ENCODE measurements at regions not wholly inside any gene's neighbourhood (a gene's known extent, or its start where the extent isn't known, plus 50 kb on each side); places are given as distances from the start of the nearest gene placed in this dataset.

GRCh38 chr15:72994534-72995177 lies 57.6 kb upstream of the NEO1 start:
- Histone ChIP-seq H2AFZ (ENCODE audit: insufficient read depth, low read depth, low read length, poor library complexity, severe bottlenecking) (no peak overlapping the region), H3K4me2 (replicated peaks; ENCODE audit: extremely low read depth, low read length, poor library complexity, severe bottlenecking) (no peak overlapping the region), H4K20me1 (ENCODE audit: insufficient read depth, low read length) (no peaks in the 10 kb centered on the region), H3K36me3 (replicated peaks in 1 of 2; ENCODE audit: control insufficient read depth in 1 of 2, insufficient read depth in 2 of 2, low read length in 2 of 2) (no peaks in the 10 kb centered on the region), H3K4me3 (replicated peaks in 1 of 3; ENCODE audit: low read depth in 2 of 3, low read length in 3 of 3) (no peak overlapping the region), H3K79me2 (ENCODE audit: insufficient read depth, low read length) (no peaks in the 10 kb centered on the region), H3K9ac (ENCODE audit: insufficient read depth, low read length, poor library complexity, severe bottlenecking) (no peak overlapping the region), H3K27ac (ENCODE audit: low read depth in 1 of 2, low read length in 2 of 2) (no peak overlapping the region), H3K27me3 (ENCODE audit: control insufficient read depth in 2 of 2, insufficient read depth in 2 of 2, low read length in 2 of 2) (peaks cover 0 to 4% of the 10 kb centered on the region in 2 donors), H3K9me3 (replicated peaks in 1 of 2; ENCODE audit: control insufficient read depth in 1 of 2, insufficient read depth in 1 of 2, low read length in 2 of 2) (no peaks in the 10 kb centered on the region), H3K4me1 (ENCODE audit: control insufficient read depth in 1 of 2, insufficient read depth in 2 of 2, low read length in 2 of 2) (no peaks in the 10 kb centered on the region)
- Mint-ChIP-seq H3K4me3 (no peak overlapping the region), H3K36me3 (no peaks in the 10 kb centered on the region), H3K27me3 (ENCODE audit: low read depth in 3 of 3) (peaks cover 8 to 18% (median 16%) of the 10 kb centered on the region in 3 donors), H3K9me3 (peaks cover 0 to 2% (median 0%) of the 10 kb centered on the region in 7 donors), H3K4me1 (peaks cover 13% of the 10 kb centered on the region), H3K27ac (no peak overlapping the region)
- intact Hi-C loops (cut with micrococcal nuclease) = no loop called here
- 68% methylated on average over 4 of the region's 9 CpGs for WGBS (ENCODE audit: insufficient coverage)
- TF ChIP-seq CTCF (IDR thresholded peaks at IDR 0.05) = no peak
- no peak for DNase-seq

DNA sequence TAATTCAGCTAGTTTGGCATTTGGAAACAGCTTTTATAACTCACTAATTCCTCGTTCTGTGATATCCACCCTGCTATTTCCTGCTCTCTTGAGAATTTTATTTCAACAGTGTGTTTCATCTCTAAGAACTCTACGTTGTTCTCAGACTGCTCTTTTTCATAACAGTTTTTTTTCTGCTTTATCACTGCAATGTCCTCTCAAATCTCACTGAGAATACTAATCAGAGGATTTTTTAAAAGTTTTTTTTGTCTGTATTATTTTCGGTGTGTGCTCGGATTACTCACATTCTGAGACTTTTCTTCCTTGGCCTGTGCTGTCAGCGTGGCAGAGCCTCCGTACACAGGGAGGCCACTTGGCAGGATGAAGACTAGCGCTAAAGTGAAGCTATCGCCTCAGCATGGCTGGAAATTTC lies 59.4 kb upstream of the NEO1 start:
- Mint-ChIP-seq H3K4me1 (peaks cover 13% of the 10 kb centered on the region), H3K27ac (no peak overlapping the region), H3K36me3 (no peaks in the 10 kb centered on the region), H3K27me3 (ENCODE audit: low read depth in 3 of 3) (peaks cover 5 to 15% (median 12%) of the 10 kb centered on the region in 3 donors), H3K4me3 (no peak overlapping the region), H3K9me3 (peaks cover 0 to 2% (median 0%) of the 10 kb centered on the region in 7 donors)
- Histone ChIP-seq H3K27ac (ENCODE audit: low read depth in 1 of 2, low read length in 2 of 2) (no peak overlapping the region), H2AFZ (ENCODE audit: insufficient read depth, low read depth, low read length, poor library complexity, severe bottlenecking) (no peak overlapping the region), H3K9me3 (replicated peaks in 1 of 2; ENCODE audit: control insufficient read depth in 1 of 2, insufficient read depth in 1 of 2, low read length in 2 of 2) (no peaks in the 10 kb centered on the region), H3K9ac (ENCODE audit: insufficient read depth, low read length, poor library complexity, severe bottlenecking) (no peak overlapping the region), H3K36me3 (replicated peaks in 1 of 2; ENCODE audit: control insufficient read depth in 1 of 2, insufficient read depth in 2 of 2, low read length in 2 of 2) (no peaks in the 10 kb centered on the region), H3K79me2 (ENCODE audit: insufficient read depth, low read length) (no peaks in the 10 kb centered on the region), H4K20me1 (ENCODE audit: insufficient read depth, low read length) (no peaks in the 10 kb centered on the region), H3K4me1 (ENCODE audit: control insufficient read depth in 1 of 2, insufficient read depth in 2 of 2, low read length in 2 of 2) (no peaks in the 10 kb centered on the region), H3K4me2 (replicated peaks; ENCODE audit: extremely low read depth, low read length, poor library complexity, severe bottlenecking) (no peak overlapping the region), H3K4me3 (replicated peaks in 1 of 3; ENCODE audit: low read depth in 2 of 3, low read length in 3 of 3) (no peak overlapping the region), H3K27me3 (ENCODE audit: control insufficient read depth in 2 of 2, insufficient read depth in 2 of 2, low read length in 2 of 2) (no peaks in the 10 kb centered on the region)
- TF ChIP-seq CTCF (IDR thresholded peaks at IDR 0.05) = no peak
- WGBS (ENCODE audit: insufficient coverage) = 80% methylated on average over 1 of the region's 8 CpGs
- no peak for DNase-seq
- intact Hi-C loops (cut with micrococcal nuclease) = no loop called here
